Uterus (tissue), 3 donors: ENCODE measurements at regions not wholly inside any gene's neighbourhood (a gene's known extent, or its start where the extent isn't known, plus 50 kb on each side); places are given as distances from the start of the nearest gene placed in this dataset.

Source experiments
- DNase-seq, 2 donors: peaks; one replicate each; pipeline ENCODE4 v3.0.0-alpha.2; 2019 to 2020
- H3K27ac ChIP-seq, 2 donors: fragments of 200-600 bp; sonication (generic); 1 replicate in 1 of 2; 2 replicates in 1 of 2; pipeline ENCODE4 v1.5.1; 2016 to 2018
- H3K27me3 ChIP-seq, 2 donors: fragments of 200-600 bp; sonication (generic); one replicate each; pipeline ENCODE4 v1.5.1; 2018 to 2019; ENCODE audit warnings: control low read depth in 1 of 2
- H3K36me3 ChIP-seq, 2 donors: fragments of 200-600 bp; sonication (generic); one replicate each; pipeline ENCODE4 v1.5.1; 2019; ENCODE audit warnings: control low read depth in 1 of 2
- H3K4me1 ChIP-seq, 2 donors: fragments of 200-600 bp; sonication (generic); one replicate each; pipeline ENCODE4 v1.5.1; 2018 to 2019; ENCODE audit warnings: control low read depth in 1 of 2
- H3K4me3 ChIP-seq, 2 donors: fragments of 200-600 bp; sonication (generic); 1 replicate in 1 of 2; 2 replicates in 1 of 2; pipeline ENCODE4 v1.5.1; 2018 to 2019; ENCODE audit warnings: mild to moderate bottlenecking in 1 of 2
- H3K9me3 ChIP-seq, 2 donors: fragments of 200-600 bp; sonication (generic); one replicate each; pipeline ENCODE4 v1.5.1; 2019; ENCODE audit warnings: control low read depth in 1 of 2
- POLR2A ChIP-seq, 2 donors: fragments of 450-650 bp; IDR thresholded peaks; one replicate each; pipeline ENCODE4 v1.6.1; 2016; ENCODE audit warnings: antibody characterized with exemption in 2 of 2, mild to moderate bottlenecking in 1 of 2, moderate library complexity in 1 of 2
- intact Hi-C: fragments of 100-400 bp; cut with DNase I; formaldehyde crosslinking; loops from one replicate; pipeline ENCODE4 v1.15.1; 2023; ENCODE audit warnings: low total_unique reads
- TF ChIP-seq, protein P1 (sequence below), 4 experiments: fragments of 200-600 bp in 2 of 4; fragments of 450-650 bp in 2 of 4; sonication (generic) in 2 of 4; IDR thresholded peaks; one replicate each; pipeline ENCODE4 v1.5.1; 2016 to 2019; ENCODE audit warnings: antibody characterized with exemption in 4 of 4, mild to moderate bottlenecking in 2 of 4, moderate library complexity in 1 of 4
- donor health status: DM: yes; HTN: yes; CAD: no.

GRCh38 chr4:18880871-18881270, 859.3 kb upstream of the LCORL start:
- H3K27ac ChIP-seq: peak overlapping the region in 1 of 2 donors; percentile 26
- no peaks in the 10 kb centered on the region for H3K9me3 ChIP-seq
- no peaks in the 10 kb centered on the region for H3K4me1 ChIP-seq
- H3K27me3 ChIP-seq: no peaks in the 10 kb centered on the region
- no peak for DNase-seq
- intact Hi-C loops: no loop called here
- H3K36me3 ChIP-seq: no peaks in the 10 kb centered on the region
- no peak overlapping the region for H3K4me3 ChIP-seq
- TF ChIP-seq, protein P1, sequence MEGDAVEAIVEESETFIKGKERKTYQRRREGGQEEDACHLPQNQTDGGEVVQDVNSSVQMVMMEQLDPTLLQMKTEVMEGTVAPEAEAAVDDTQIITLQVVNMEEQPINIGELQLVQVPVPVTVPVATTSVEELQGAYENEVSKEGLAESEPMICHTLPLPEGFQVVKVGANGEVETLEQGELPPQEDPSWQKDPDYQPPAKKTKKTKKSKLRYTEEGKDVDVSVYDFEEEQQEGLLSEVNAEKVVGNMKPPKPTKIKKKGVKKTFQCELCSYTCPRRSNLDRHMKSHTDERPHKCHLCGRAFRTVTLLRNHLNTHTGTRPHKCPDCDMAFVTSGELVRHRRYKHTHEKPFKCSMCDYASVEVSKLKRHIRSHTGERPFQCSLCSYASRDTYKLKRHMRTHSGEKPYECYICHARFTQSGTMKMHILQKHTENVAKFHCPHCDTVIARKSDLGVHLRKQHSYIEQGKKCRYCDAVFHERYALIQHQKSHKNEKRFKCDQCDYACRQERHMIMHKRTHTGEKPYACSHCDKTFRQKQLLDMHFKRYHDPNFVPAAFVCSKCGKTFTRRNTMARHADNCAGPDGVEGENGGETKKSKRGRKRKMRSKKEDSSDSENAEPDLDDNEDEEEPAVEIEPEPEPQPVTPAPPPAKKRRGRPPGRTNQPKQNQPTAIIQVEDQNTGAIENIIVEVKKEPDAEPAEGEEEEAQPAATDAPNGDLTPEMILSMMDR (IDR thresholded peaks at IDR 0.05): no peak
- no peak for TF ChIP-seq POLR2A (IDR thresholded peaks at IDR 0.05)

- Histone ChIP-seq H3K4me3 (no peak overlapping the region), H3K4me1 (no peaks in the 10 kb centered on the region), H3K9me3 (no peaks in the 10 kb centered on the region), H3K36me3 (no peaks in the 10 kb centered on the region), H3K27me3 (no peaks in the 10 kb centered on the region), H3K27ac (no peak overlapping the region)
- no peak for DNase-seq
- intact Hi-C loops: no loop called here
- no peak for TF ChIP-seq POLR2A (IDR thresholded peaks at IDR 0.05)
- TF ChIP-seq, protein P1 (IDR thresholded peaks at IDR 0.05): no peak
These were observed 857.0 kb upstream of the LCORL start for GRCh38 chr4:18878561-18878960.

GRCh38 chr4:18869166-18869565, 847.6 kb upstream of the LCORL start:
- Histone ChIP-seq H3K9me3 (no peaks in the 10 kb centered on the region), H3K27me3 (no peaks in the 10 kb centered on the region), H3K27ac (peak overlapping the region in 1 of 2 donors; percentile 46), H3K4me1 (no peaks in the 10 kb centered on the region), H3K36me3 (no peaks in the 10 kb centered on the region), H3K4me3 (no peak overlapping the region)
- no peak for DNase-seq
- TF ChIP-seq, protein P1 (IDR thresholded peaks at IDR 0.05): no peak
- intact Hi-C loops: no loop called here

DNA sequence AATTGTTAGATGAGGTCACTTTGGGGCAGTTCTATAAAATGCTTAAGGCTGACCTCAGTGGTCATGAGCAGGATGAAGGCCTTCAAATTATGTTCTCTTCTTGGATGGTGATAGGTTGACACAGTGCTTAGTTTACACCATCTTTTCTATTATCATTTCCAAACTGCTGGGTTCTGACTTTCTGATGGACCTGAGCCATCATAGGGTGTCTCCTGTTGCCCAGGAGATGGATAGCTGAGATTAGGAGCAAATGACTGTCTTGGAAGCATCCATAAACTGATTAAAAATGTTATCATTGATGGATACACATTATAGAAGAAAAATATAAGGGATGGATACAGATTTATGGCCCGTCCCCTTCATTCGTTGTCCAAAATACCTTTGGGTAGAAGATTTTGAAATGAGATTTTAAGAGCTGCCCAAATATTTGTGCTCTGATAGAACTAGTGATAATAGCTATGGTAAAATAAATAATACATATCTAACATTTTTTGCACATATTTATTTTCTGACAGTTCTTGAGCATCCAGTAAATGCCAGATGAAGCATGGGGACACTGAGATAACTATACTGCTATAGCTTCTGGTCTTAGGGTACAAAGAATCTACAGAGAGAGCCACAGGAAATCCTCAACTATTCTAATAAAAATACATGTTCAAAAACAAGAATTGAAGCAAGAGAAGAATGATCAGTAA, 839.4 kb upstream of the LCORL start:
- Histone ChIP-seq H3K36me3 (no peaks in the 10 kb centered on the region), H3K27ac (no peak overlapping the region), H3K4me1 (no peaks in the 10 kb centered on the region), H3K4me3 (no peak overlapping the region), H3K27me3 (no peaks in the 10 kb centered on the region), H3K9me3 (no peaks in the 10 kb centered on the region)
- intact Hi-C loops: no loop called here
- no peak for DNase-seq
- TF ChIP-seq, protein P1 (IDR thresholded peaks at IDR 0.05): no peak
- TF ChIP-seq POLR2A (IDR thresholded peaks at IDR 0.05): no peak

- H3K4me3 ChIP-seq: no peak overlapping the region
- no peaks in the 10 kb centered on the region for H3K4me1 ChIP-seq
- H3K36me3 ChIP-seq: no peaks in the 10 kb centered on the region
- no peaks in the 10 kb centered on the region for H3K9me3 ChIP-seq
- TF ChIP-seq POLR2A (IDR thresholded peaks at IDR 0.05): no peak
- TF ChIP-seq, protein P1 (IDR thresholded peaks at IDR 0.05): no peak
- intact Hi-C loops: no loop called here
- no peak overlapping the region for H3K27ac ChIP-seq
- no peak for DNase-seq
- no peaks in the 10 kb centered on the region for H3K27me3 ChIP-seq
These were observed 837.9 kb upstream of the LCORL start for GRCh38 chr4:18859468-18859867.
